ENCODE measurements at regions not wholly inside any gene's neighbourhood (a gene's known extent, or its start where the extent isn't known, plus 50 kb on each side); places are given as distances from the start of the nearest gene placed in this dataset.

GRCh38 chr7:52843436-52843835 is 192.0 kb upstream of the POM121L12 start:
- TF ChIP-seq POLR2A (IDR thresholded peaks at IDR 0.05): no peak
- no peak for TF ChIP-seq CTCF (IDR thresholded peaks at IDR 0.05)

Data from right lobe of liver (tissue), 4 donors.